A673 (cell line): ENCODE measurements at regions not wholly inside any gene's neighbourhood (a gene's known extent, or its start where the extent isn't known, plus 50 kb on each side); places are given as distances from the start of the nearest gene placed in this dataset.

Experiments used
- CTCF ChIP-seq: fragments of 300-800, 200-600 bp; sonication (generic); conservative IDR thresholded peaks from 2 replicates; pipeline ENCODE4 v1.5.1; 2017; ENCODE audit warnings: low read depth, mild to moderate bottlenecking, antibody characterized with exemption, low read length, moderate library complexity, mixed read lengths
- EZH2 ChIP-seq: fragments of 200-600 bp; sonication (generic); IDR thresholded peaks from 2 replicates; pipeline ENCODE4 v1.6.1; 2017; ENCODE audit warnings: borderline replicate concordance, low read depth, mild to moderate bottlenecking, mixed read lengths, antibody characterized with exemption, low read length; ENCODE audit not compliant: poor library complexity, severe bottlenecking

GRCh38 chr2:236705295-236706105 lies 135.9 kb downstream of the ACKR3 start:
- no peak for TF ChIP-seq CTCF
- no peak for TF ChIP-seq EZH2
